ENCODE measurements at regions not wholly inside any gene's neighbourhood (a gene's known extent, or its start where the extent isn't known, plus 50 kb on each side); places are given as distances from the start of the nearest gene placed in this dataset.

DNA sequence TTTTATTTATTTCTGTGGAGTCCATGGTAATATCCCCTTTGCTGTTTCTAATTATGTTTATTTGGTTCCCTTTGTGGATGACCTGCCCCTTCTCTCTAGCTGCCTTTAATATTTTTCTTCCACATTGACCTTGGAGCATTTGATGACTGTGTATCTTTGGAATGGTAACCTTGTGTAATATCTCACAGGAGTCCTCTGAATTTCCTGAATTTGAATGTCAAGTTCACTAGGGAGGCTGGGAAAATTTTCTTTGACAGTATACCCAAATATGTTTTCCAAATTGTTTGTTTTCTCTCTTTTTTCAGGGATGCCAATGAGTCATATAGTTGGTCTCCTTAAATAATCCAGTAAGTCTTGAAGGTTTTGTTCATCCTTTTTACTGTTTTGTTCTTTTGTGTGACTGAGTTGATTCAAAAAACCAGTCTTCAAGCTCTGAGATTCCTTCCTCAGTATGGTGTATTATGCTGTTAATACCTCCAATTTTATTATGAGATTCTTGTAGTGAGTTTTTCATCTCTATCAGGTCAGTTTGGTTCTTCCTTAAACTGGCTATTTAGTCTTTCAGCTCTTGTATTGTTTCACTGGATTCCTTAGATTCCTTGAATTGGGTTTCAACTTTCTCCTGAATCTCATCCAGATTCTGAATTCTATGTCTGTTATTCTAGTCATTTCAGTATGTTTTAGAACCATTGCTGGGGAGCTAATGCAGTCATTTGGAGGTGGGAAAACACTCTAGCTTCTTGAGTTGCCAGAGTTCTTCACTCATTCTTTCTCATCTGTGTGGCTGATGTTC is 349.0 kb upstream of the TARS1 start:
- H3K27ac ChIP-seq (ENCODE audit: control insufficient read depth, insufficient read depth, low read length), result no peak overlapping the region
- no peak overlapping the region for H3K4me2 ChIP-seq (ENCODE audit: control insufficient read depth, extremely low read depth, insufficient read depth, low read depth, low read length)
- no peak for DNase-seq (ENCODE audit: low read depth, low spot score)

DNA sequence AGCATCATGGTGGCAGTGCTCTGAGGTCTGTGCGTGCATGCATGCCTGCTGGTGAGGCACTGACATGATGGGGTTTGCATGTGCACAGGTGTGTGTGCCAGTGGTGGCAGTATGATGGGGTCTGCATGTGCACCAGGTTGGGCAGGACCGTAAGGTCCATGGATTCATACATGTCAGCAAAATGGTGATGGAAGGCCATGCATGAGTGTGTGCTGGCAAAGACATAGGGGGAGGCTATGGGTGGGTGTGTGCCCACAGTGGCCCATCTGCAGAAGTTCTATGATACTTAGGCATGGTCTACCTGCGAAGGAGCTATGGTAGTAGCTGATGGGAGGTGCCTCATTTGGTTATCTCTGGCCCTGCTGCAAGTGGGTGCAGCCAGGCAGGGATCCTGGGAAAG is 348.0 kb upstream of the TARS1 start:
- H3K79me2 ChIP-seq (ENCODE audit: control insufficient read depth, insufficient read depth, low read length), result no peaks in the 10 kb centered on the region
- FAIRE-seq (no peak), DNase-seq (ENCODE audit: low read depth, low spot score) (no peak)
- no peaks in the 10 kb centered on the region for H3K4me1 ChIP-seq (ENCODE audit: control insufficient read depth, extremely low read depth, insufficient read depth, low read length)
- H3K9me1 ChIP-seq (ENCODE audit: control insufficient read depth, extremely low read depth, insufficient read depth, low read length), result no peaks in the 10 kb centered on the region
- dilution Hi-C loops (cut with MboI; ENCODE audit: extremely low pct_ligation_motif_present, low sequenced_read_pairs), result no loop called here
- no peaks in the 10 kb centered on the region for H3K9me3 ChIP-seq (ENCODE audit: control insufficient read depth, low read depth, low read length)
- H3K36me3 ChIP-seq (ENCODE audit: control insufficient read depth in 2 of 2, extremely low read depth in 1 of 2, insufficient read depth in 2 of 2, low read length in 2 of 2), result no peaks in the 10 kb centered on the region
- H3K27me3 ChIP-seq (ENCODE audit: control insufficient read depth, extremely low read depth, insufficient read depth, low read length), result no peaks in the 10 kb centered on the region
- no peak for TF ChIP-seq EZH2 (IDR thresholded peaks at IDR 0.05; ENCODE audit: low read length)
- TF ChIP-seq, protein P1, sequence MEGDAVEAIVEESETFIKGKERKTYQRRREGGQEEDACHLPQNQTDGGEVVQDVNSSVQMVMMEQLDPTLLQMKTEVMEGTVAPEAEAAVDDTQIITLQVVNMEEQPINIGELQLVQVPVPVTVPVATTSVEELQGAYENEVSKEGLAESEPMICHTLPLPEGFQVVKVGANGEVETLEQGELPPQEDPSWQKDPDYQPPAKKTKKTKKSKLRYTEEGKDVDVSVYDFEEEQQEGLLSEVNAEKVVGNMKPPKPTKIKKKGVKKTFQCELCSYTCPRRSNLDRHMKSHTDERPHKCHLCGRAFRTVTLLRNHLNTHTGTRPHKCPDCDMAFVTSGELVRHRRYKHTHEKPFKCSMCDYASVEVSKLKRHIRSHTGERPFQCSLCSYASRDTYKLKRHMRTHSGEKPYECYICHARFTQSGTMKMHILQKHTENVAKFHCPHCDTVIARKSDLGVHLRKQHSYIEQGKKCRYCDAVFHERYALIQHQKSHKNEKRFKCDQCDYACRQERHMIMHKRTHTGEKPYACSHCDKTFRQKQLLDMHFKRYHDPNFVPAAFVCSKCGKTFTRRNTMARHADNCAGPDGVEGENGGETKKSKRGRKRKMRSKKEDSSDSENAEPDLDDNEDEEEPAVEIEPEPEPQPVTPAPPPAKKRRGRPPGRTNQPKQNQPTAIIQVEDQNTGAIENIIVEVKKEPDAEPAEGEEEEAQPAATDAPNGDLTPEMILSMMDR (optimal IDR thresholded peaks at IDR 0.05 in 1 of 3, IDR thresholded peaks at IDR 0.05 in 1 of 3, conservative IDR thresholded peaks at IDR 0.05 in 1 of 3; ENCODE audit: extremely low read depth in 1 of 3, insufficient read depth in 2 of 3, low read length in 3 of 3), result no peak
- no peaks in the 10 kb centered on the region for H4K20me1 ChIP-seq (ENCODE audit: control insufficient read depth, extremely low read depth, insufficient read depth, low read length)
- H3K9ac ChIP-seq (ENCODE audit: control insufficient read depth, extremely low read depth, insufficient read depth, low read length), result no peak overlapping the region
- no peak overlapping the region for H3K4me2 ChIP-seq (ENCODE audit: control insufficient read depth, extremely low read depth, insufficient read depth, low read depth, low read length)
- no peak overlapping the region for H3K4me3 ChIP-seq (ENCODE audit: control insufficient read depth in 2 of 3, extremely low read depth in 1 of 3, insufficient read depth in 2 of 3, low read depth in 1 of 3, low read length in 3 of 3)
- no peak overlapping the region for H2AFZ ChIP-seq (ENCODE audit: control insufficient read depth, low read length)
- no peak overlapping the region for H3K27ac ChIP-seq (ENCODE audit: control insufficient read depth, insufficient read depth, low read length)

More for the DNA sequence above, 349.0 kb upstream of the TARS1 start:
- Histone ChIP-seq H3K36me3 (ENCODE audit: control insufficient read depth in 2 of 2, extremely low read depth in 1 of 2, insufficient read depth in 2 of 2, low read length in 2 of 2) (no peaks in the 10 kb centered on the region), H3K27me3 (ENCODE audit: control insufficient read depth, extremely low read depth, insufficient read depth, low read length) (no peaks in the 10 kb centered on the region), H3K79me2 (ENCODE audit: control insufficient read depth, insufficient read depth, low read length) (no peaks in the 10 kb centered on the region), H2AFZ (ENCODE audit: control insufficient read depth, low read length) (no peak overlapping the region), H4K20me1 (ENCODE audit: control insufficient read depth, extremely low read depth, insufficient read depth, low read length) (no peaks in the 10 kb centered on the region), H3K4me3 (ENCODE audit: control insufficient read depth in 2 of 3, extremely low read depth in 1 of 3, insufficient read depth in 2 of 3, low read depth in 1 of 3, low read length in 3 of 3) (no peak overlapping the region), H3K4me1 (ENCODE audit: control insufficient read depth, extremely low read depth, insufficient read depth, low read length) (no peaks in the 10 kb centered on the region), H3K9me1 (ENCODE audit: control insufficient read depth, extremely low read depth, insufficient read depth, low read length) (no peaks in the 10 kb centered on the region), H3K9me3 (ENCODE audit: control insufficient read depth, low read depth, low read length) (no peaks in the 10 kb centered on the region), H3K9ac (ENCODE audit: control insufficient read depth, extremely low read depth, insufficient read depth, low read length) (no peak overlapping the region)
- no peak for TF ChIP-seq EZH2 (IDR thresholded peaks at IDR 0.05; ENCODE audit: low read length)
- TF ChIP-seq, protein P1 (optimal IDR thresholded peaks at IDR 0.05 in 1 of 3, IDR thresholded peaks at IDR 0.05 in 1 of 3, conservative IDR thresholded peaks at IDR 0.05 in 1 of 3; ENCODE audit: extremely low read depth in 1 of 3, insufficient read depth in 2 of 3, low read length in 3 of 3), result no peak
- dilution Hi-C loops (cut with MboI; ENCODE audit: extremely low pct_ligation_motif_present, low sequenced_read_pairs), result no loop called here
- FAIRE-seq, result no peak
